HG03521 (cell line): ENCODE measurements at regions not wholly inside any gene's neighbourhood (a gene's known extent, or its start where the extent isn't known, plus 50 kb on each side); places are given as distances from the start of the nearest gene placed in this dataset.

Source experiments
- ATAC-seq: cut with Tn5 transposase; IDR thresholded peaks from one replicate; pipeline ENCODE4 v1.9.1; 2021; ENCODE audit warnings: mild to moderate bottlenecking, moderate library complexity; ENCODE audit not compliant: unreplicated experiment

DNA sequence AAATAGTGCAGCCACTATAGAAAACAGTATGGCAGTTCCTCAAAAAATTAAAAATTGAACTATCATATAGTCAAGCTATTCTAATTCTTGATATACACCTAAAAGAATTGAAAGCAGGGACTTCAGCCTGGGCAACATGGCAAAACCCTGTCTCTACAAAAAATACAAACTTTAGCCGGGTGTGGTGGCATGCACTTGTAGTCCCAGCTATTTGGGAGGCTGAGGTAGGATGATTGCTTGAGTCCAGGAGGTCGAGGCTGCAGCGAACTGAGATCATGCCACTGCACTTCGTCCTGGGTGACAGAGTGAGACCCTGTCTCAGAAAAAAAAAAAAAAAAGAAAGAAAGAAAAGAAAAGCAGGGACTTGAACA is 64.0 kb upstream of the FOXN2 start:
- no peak for ATAC-seq

DNA sequence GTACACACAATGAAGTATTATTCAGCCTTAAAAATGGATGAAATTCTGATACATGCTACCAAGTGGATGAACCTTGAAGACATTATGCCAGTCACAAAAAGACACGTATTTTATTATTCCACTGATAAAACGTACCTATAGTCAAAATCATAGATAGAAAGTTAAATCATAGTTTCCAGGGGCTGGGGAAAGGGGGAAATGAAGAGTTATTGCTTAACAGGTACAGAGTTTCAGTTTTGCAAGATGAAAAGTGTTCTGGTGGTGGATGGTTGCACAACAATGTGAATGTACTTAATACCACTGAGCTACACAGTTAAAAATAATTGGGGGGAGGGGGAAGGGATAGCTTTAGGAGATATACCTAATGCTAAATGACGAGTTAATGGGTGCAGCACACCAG is 63.5 kb upstream of the FOXN2 start:
- no peak for ATAC-seq

DNA sequence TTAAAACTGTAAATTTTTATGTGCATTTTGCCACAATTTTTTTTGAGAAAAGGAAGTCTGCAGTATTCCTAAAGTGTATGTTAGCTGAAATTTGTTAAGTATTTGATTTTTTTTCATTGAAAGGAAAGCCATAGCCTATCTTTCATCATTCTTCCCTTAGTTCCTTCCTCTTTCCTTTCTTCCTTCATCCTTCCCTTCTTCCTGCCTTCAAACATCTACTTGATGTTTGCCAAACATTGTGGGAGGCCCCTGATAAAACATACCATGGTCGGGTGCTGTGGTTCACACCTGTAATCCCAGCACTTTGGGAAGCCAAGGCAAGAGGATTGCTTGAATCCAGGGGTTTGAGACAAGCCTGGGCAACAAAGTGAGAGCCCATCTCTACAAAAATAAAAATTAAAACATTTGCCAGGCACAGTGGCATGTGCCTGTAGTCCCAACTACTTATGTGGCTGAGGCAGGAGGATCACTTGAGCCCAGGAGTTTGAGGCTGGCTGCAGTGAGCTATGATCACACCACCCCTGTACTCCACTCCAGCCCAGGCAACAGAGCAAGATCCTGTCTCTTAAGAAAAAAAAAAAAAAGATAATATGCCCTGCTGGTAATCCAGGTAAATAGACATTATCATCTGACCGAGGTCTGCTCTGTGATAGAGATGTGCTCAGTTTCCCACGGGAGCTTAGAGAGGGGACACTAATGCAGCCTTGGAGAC is 62.9 kb upstream of the FOXN2 start:
- ATAC-seq: no peak

DNA sequence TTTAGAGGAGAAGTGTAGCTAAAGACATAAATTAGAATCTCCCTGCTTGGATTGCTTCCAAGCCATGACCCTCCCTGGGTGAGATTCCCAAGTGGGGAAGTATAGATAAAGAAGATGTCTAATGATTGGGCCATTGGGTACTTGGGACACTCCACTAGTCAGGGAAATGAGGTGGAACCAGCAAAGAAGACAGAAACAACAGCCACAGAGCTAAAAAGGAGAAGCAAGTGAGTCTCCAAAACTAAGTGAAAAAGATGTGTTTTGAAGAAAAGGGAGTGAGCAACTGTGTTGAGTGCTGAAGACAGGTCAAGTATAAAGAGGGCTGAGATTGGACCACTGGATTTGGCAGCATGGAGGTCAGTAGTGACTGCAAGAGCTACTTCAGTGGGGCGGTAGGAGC is 61.2 kb upstream of the FOXN2 start:
- ATAC-seq: no peak

DNA sequence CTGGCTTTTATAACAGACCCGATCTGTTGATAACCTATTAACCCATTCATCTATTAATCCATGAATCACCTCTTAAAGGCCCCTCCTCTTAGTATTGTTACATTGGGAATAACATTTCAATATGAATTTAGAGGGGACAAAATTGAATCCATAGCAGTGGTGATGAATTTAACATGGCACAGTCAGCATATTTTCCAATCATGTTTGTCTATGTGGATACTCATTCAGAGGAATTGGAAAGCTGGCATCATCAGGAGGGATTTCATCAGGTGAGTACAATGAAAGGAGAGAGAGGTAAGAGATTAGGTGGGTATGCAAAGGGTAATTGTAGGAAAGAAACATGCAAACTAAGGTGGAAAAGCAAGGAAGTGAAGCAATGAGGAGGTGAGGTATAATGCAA is 59.6 kb upstream of the FOXN2 start:
- ATAC-seq: no peak

DNA sequence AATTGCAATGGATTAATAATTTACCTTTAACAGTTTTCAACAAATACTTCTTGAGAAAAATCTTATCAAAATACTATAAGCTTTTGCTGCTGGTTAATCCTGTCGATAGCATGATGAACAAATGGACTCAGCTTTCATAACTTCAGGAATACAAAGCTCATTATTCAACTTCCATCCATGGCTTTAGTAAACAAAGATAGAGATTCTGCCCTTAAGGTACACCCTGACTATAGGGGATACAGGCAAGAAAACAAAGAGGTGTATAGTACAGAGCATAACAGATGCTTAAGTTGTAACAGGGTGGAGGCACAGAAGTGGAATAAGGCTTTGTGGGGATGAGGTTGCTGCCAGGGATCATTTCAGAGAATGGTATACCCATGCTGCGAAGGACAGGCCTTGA is 57.0 kb upstream of the FOXN2 start:
- no peak for ATAC-seq

DNA sequence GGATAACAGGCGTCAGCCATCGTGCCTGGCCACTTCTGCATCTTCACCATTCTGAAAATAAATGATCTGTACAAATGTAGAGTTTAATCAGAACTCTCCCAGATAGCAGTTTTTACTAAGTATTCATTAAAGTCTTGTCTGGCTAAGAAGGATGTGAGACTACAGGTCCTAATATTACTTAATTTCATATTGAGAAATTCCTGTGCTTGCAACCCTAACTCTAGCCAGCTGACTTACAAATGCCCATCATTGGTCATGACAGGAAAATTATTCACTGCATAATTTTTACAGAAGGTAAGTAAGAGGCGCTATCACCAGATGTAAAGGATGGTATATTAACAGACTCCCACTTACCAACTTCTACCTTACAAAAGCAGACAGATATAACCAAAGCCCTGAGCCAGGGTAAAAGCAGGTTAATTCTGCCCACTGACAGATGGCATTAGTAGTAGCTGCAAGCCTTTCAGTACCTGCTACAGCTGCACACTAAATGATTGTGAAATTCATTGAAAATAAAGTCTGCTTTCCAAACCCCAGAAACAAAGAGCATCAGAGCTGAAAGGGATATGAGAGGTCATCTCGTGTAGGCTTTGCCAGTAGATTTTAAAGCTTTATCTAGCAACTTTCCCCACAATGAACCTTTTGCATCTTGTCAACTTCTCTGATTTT is 55.9 kb upstream of the FOXN2 start:
- no peak for ATAC-seq

DNA sequence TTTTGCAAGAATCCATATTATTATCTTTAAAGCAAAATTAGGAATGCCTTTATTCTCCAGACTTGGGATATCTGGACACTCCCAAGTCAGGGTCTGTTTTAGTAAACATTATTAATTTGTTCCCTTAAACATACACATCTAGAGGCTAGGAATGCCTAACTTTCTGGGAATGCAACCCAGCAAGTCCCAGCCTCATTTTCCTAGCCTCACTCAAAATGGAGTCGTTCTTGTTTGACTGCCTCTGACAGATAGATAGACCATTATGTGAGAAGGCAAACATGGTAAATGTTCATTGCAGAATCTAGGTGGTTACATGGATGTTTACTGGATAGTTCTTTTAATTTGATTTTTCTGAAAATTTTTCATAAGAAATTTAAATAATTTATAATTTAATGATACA is 54.7 kb upstream of the FOXN2 start:
- ATAC-seq: no peak

DNA sequence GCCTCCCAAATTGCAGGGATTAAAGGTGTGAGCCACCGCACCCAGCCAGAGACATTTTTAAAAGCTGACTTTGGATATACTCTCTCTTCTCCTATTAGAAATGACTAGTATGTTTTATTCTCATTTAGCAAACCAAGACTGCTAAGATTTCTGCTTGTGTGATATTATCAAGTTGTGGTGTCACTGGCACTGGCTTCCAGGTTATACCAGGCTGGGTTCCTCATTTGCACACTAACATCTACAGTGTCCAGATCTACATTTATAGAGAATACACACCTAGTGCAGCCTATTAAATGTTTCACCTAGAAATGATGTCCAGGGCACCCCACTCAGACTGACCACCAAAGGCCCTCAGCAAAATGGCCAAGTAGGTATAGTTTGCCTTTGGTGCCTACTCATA is 49.9 kb upstream of the FOXN2 start:
- ATAC-seq: no peak
